Thymus (tissue), 11 donors: ENCODE measurements at regions not wholly inside any gene's neighbourhood (a gene's known extent, or its start where the extent isn't known, plus 50 kb on each side); places are given as distances from the start of the nearest gene placed in this dataset.
A peak's percentile ranks its signal among the peaks of the same experiment; 100 is the strongest.

Experiments used
- DNase-seq, 9 donors: peaks; one replicate each; pipeline ENCODE4 v3.0.0-alpha.2; 2013; ENCODE audit warnings: low spot score in 9 of 9, low read depth in 6 of 9, missing footprints in 1 of 9
- H3K27ac ChIP-seq, 2 donors: one replicate each; pipeline ENCODE4 v1.5.1; 2013; ENCODE audit warnings: control low read depth in 1 of 2, low read depth in 1 of 2, low read length in 1 of 2, mild to moderate bottlenecking in 1 of 2, moderate library complexity in 1 of 2
- H3K27me3 ChIP-seq, 2 donors: one replicate each; pipeline ENCODE4 v1.5.1; 2013; ENCODE audit warnings: low read length in 1 of 2; ENCODE audit not compliant: control insufficient read depth in 2 of 2, insufficient read depth in 1 of 2
- H3K36me3 ChIP-seq, 2 donors: one replicate each; pipeline ENCODE4 v1.5.1; 2013; ENCODE audit warnings: low read length in 1 of 2, mild to moderate bottlenecking in 1 of 2, moderate library complexity in 1 of 2; ENCODE audit not compliant: control insufficient read depth in 2 of 2, insufficient read depth in 2 of 2
- H3K4me1 ChIP-seq, 2 donors: one replicate each; pipeline ENCODE4 v1.5.1; 2013; ENCODE audit warnings: low read length in 2 of 2; ENCODE audit not compliant: control insufficient read depth in 2 of 2, insufficient read depth in 2 of 2
- H3K4me3 ChIP-seq, 2 donors: one replicate each; pipeline ENCODE4 v1.5.1; 2013; ENCODE audit warnings: low read length in 2 of 2, control low read depth in 1 of 2, mild to moderate bottlenecking in 1 of 2
- H3K9me3 ChIP-seq, 2 donors: one replicate each; pipeline ENCODE4 v1.5.1; 2013; ENCODE audit warnings: low read length in 1 of 2, mild to moderate bottlenecking in 1 of 2; ENCODE audit not compliant: control insufficient read depth in 2 of 2, insufficient read depth in 1 of 2
- WGBS: extraction: QIAGEN DNeasy Blood & Tissue Kit; methylation state at CpG from one replicate; pipeline ENCODE4 v1.1.7; 2013; 5-methylcytosine and 5-hydroxymethylcytosine counted together
- donor health status: healthy.

- 43% methylated on average over 2 of the region's 2 CpGs for WGBS
- Histone ChIP-seq H3K27me3 (no peaks in the 10 kb centered on the region), H3K4me1 (no peaks in the 10 kb centered on the region), H3K4me3 (no peak overlapping the region), H3K27ac (no peak overlapping the region), H3K9me3 (no peaks in the 10 kb centered on the region), H3K36me3 (no peaks in the 10 kb centered on the region)
- no peak for DNase-seq
Observed at GRCh38 chr3:144114767-144115166, 143.1 kb downstream of the DIPK2A start.

GRCh38 chr3:144119633-144120032 lies 148.0 kb downstream of the DIPK2A start:
- no peaks in the 10 kb centered on the region for H3K36me3 ChIP-seq
- no peak overlapping the region for H3K27ac ChIP-seq
- no peaks in the 10 kb centered on the region for H3K4me1 ChIP-seq
- H3K4me3 ChIP-seq, result no peak overlapping the region
- 89% methylated on average over 1 of the region's 1 CpG for WGBS
- no peaks in the 10 kb centered on the region for H3K9me3 ChIP-seq
- no peak for DNase-seq
- no peaks in the 10 kb centered on the region for H3K27me3 ChIP-seq

DNA sequence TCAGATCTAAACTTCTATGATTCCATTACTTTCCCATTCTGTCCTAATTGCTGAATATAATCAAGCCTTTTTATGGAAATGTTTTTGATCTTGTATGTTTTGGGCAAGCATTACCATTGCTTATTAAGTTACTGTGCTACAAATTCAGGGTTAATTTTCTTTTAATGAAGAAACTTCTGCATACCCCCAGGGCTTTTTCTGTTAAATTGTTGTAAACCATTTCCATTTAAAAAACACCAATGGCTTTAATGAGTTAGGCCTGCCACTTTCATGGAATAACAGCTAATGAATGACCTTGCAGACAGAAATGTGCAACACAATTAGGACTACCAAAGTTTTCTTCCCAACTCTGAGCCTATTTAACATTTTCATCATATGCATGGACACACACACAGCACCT lies 150.0 kb downstream of the DIPK2A start:
- Histone ChIP-seq H3K4me3 (no peak overlapping the region), H3K27ac (no peak overlapping the region), H3K9me3 (no peaks in the 10 kb centered on the region), H3K27me3 (no peaks in the 10 kb centered on the region), H3K4me1 (no peaks in the 10 kb centered on the region), H3K36me3 (no peaks in the 10 kb centered on the region)
- DNase-seq, result no peak

DNA sequence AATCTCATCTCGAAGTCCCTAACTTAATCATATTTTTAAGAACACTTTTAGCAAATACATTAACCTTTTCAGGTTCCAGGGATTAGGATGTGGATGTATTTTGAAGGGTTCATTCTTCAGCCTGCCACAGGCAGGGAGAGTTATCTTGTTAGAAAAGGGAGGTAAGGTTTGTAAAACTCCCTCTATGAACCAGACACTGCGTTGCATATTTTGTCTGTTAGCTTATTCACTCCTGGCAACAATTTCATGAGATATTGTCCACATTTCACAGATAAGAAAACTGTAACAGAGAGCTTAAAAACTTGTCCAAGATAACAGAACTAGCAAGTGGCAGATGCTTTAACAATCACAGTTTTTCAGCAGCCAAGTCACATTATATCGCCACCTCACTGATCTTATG lies 155.4 kb downstream of the DIPK2A start:
- DNase-seq, result no peak
- Histone ChIP-seq H3K4me3 (no peak overlapping the region), H3K4me1 (no peaks in the 10 kb centered on the region), H3K9me3 (no peaks in the 10 kb centered on the region), H3K27me3 (no peaks in the 10 kb centered on the region), H3K36me3 (no peaks in the 10 kb centered on the region), H3K27ac (peak overlapping the region in 1 of 2 donors; percentile 21)
- 92% methylated on average over 3 of the region's 3 CpGs for WGBS

DNA sequence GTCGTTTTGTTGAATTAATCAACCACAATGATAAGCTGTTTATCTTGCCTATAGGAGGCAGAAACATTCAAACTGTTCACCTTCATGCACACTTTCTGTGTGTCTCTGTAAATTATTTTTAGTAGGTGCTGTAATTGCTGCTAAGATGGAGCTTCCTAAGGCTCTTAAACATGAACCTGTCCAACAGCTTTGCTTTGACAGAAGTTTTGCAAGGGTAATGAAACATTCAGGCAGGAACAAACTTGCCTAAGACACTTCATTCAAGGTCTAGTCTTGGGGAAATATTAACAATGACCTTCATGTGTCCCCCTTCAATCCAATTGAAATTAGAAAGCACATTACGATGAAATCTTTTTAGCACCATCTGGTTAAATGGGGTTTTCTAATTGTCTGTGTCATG lies 156.1 kb downstream of the DIPK2A start:
- peak overlapping the region in 1 of 2 donors; percentile 67 for H3K27ac ChIP-seq
- DNase-seq, result no peak
- no peaks in the 10 kb centered on the region for H3K36me3 ChIP-seq
- H3K9me3 ChIP-seq, result no peaks in the 10 kb centered on the region
- WGBS, result 91% methylated on average over 2 of the region's 2 CpGs
- no peaks in the 10 kb centered on the region for H3K4me1 ChIP-seq
- no peaks in the 10 kb centered on the region for H3K27me3 ChIP-seq
- no peak overlapping the region for H3K4me3 ChIP-seq

GRCh38 chr3:144128108-144128892 lies 156.7 kb downstream of the DIPK2A start:
- whole genome bisulfite sequencing, result 84% methylated on average over 6 of the region's 6 CpGs
- Histone ChIP-seq H3K27me3 (no peaks in the 10 kb centered on the region), H3K4me3 (no peak overlapping the region), H3K36me3 (no peaks in the 10 kb centered on the region), H3K9me3 (no peaks in the 10 kb centered on the region), H3K4me1 (no peaks in the 10 kb centered on the region), H3K27ac (peak overlapping the region in 1 of 2 donors; percentile 67)
- no peak for DNase-seq

- H3K36me3 ChIP-seq, result no peaks in the 10 kb centered on the region
- no peak for DNase-seq
- H3K4me3 ChIP-seq, result no peak overlapping the region
- no peaks in the 10 kb centered on the region for H3K27me3 ChIP-seq
- WGBS, result 95% methylated on average over 6 of the region's 6 CpGs
- H3K9me3 ChIP-seq, result no peaks in the 10 kb centered on the region
- no peak overlapping the region for H3K27ac ChIP-seq
- H3K4me1 ChIP-seq, result no peaks in the 10 kb centered on the region
Observed at GRCh38 chr3:144129536-144130214, 158.1 kb downstream of the DIPK2A start.

- Histone ChIP-seq H3K36me3 (no peaks in the 10 kb centered on the region), H3K9me3 (no peaks in the 10 kb centered on the region), H3K27ac (no peak overlapping the region), H3K27me3 (no peaks in the 10 kb centered on the region), H3K4me3 (no peak overlapping the region), H3K4me1 (peaks cover 0 to 3% of the 10 kb centered on the region in 2 donors)
- WGBS, result 90% methylated on average over 2 of the region's 2 CpGs
- DNase-seq, result no peak
Observed at GRCh38 chr3:144141074-144141473, 169.5 kb downstream of the DIPK2A start.

- H3K36me3 ChIP-seq, result no peaks in the 10 kb centered on the region
Observed at GRCh38 chr3:144141496-144141895, 169.9 kb downstream of the DIPK2A start.

More at GRCh38 chr3:144141496-144141895, 169.9 kb downstream of the DIPK2A start:
- DNase-seq, result no peak
- Histone ChIP-seq H3K4me1 (peaks cover 0 to 3% of the 10 kb centered on the region in 2 donors), H3K4me3 (no peak overlapping the region), H3K9me3 (no peaks in the 10 kb centered on the region), H3K27ac (peak overlapping the region; percentile 19 to 82), H3K27me3 (no peaks in the 10 kb centered on the region)
- 89% methylated on average over 1 of the region's 1 CpG for WGBS
